ENCODE measurements at regions not wholly inside any gene's neighbourhood (a gene's known extent, or its start where the extent isn't known, plus 50 kb on each side); places are given as distances from the start of the nearest gene placed in this dataset.
A peak's percentile ranks its signal among the peaks of the same experiment; 100 is the strongest.

DNA sequence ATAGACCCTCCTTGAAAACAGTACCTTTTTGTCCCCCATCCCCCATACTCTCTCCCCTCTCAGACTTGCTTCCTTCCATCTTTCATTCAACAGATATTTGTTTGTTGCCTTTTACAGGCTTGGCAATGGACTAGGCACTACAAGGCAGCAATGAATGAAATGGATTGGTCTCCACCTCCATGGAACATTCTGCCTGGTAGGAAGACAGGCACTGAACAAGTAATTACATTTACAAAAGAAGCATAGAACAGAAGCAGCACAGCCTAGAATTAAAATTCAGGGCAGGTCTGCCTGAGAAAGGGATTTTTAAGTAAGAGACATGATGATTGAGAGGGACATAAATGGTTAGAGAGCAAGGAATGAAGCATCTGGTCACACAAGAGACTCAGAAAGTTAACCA, 346.1 kb downstream of the GRXCR1 start:
- no peaks in the 10 kb centered on the region for H3K9me3 ChIP-seq (replicated peaks in 1 of 11)
- no peak overlapping the region for H3K4me2 ChIP-seq
- H3K4me3 ChIP-seq = no peak overlapping the region
- peaks cover 0 to 8% (median 0%) of the 10 kb centered on the region in 10 experiments; a peak in 2 of 20 replicates for H3K4me1 ChIP-seq
- TF ChIP-seq Cebpa-rat (IDR thresholded peaks at IDR 0.05) = no peak
- H4K20me1 ChIP-seq = no peaks in the 10 kb centered on the region
- no peaks in the 10 kb centered on the region for H3K36me3 ChIP-seq
- no peak overlapping the region for H3K9ac ChIP-seq
- no peak overlapping the region for H3K27ac ChIP-seq
- no peaks in the 10 kb centered on the region for H3K27me3 ChIP-seq

DNA sequence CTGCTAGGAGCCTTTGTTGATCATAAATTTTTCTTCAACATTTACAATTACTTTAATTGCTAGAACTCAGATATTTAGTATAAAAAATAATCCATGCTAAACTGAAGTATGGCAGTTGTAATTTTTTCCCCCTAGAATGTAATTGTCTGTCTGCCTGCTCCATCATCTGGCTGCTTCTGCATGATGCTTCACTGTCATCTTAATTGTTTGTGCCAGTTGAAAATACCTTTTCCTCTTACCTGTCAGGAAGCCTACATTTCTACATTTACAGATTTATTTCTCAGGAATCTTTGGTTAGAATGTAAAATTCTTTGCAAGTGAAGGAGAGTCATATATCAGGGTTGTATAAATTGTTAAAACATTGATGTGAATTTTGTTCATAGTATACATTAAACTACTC, 348.6 kb downstream of the GRXCR1 start:
- no peak for TF ChIP-seq Cebpa-rat (IDR thresholded peaks at IDR 0.05)
- no peaks in the 10 kb centered on the region for H4K20me1 ChIP-seq
- no peak overlapping the region for H3K27ac ChIP-seq
- H3K4me1 ChIP-seq = no peaks in the 10 kb centered on the region
- no peak overlapping the region for H3K4me3 ChIP-seq
- H3K9me3 ChIP-seq (replicated peaks in 1 of 11) = no peaks in the 10 kb centered on the region
- H3K4me2 ChIP-seq = no peak overlapping the region
- H3K9ac ChIP-seq = no peak overlapping the region
- no peaks in the 10 kb centered on the region for H3K27me3 ChIP-seq
- no peaks in the 10 kb centered on the region for H3K36me3 ChIP-seq

DNA sequence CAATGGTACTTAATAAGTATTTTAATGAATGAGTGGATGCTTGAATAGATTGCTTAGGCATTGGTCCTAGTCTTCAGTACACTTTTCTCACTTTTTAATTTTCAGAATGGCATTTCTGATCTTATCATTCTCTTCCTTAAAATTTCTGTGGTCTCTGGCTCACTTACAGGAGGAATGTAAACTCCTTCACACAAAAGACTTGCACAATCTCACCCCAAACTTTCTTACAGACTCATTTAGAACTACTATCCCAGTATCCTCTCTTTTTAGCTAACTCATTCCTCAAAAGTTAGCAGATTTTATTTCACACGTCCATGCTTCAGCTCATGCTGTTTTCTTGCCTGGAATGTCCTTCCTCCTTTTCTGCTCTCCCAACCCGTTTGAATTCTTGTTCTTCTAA, 350.1 kb downstream of the GRXCR1 start:
- TF ChIP-seq Cebpa-rat (IDR thresholded peaks at IDR 0.05) = no peak
- H3K4me1 ChIP-seq = no peaks in the 10 kb centered on the region
- no peaks in the 10 kb centered on the region for H3K9me3 ChIP-seq (replicated peaks in 1 of 11)
- H3K36me3 ChIP-seq = no peaks in the 10 kb centered on the region
- H3K4me3 ChIP-seq = no peak overlapping the region
- no peaks in the 10 kb centered on the region for H4K20me1 ChIP-seq
- H3K27me3 ChIP-seq = no peaks in the 10 kb centered on the region
- H3K4me2 ChIP-seq = no peak overlapping the region
- H3K9ac ChIP-seq = no peak overlapping the region
- H3K27ac ChIP-seq = no peak overlapping the region

DNA sequence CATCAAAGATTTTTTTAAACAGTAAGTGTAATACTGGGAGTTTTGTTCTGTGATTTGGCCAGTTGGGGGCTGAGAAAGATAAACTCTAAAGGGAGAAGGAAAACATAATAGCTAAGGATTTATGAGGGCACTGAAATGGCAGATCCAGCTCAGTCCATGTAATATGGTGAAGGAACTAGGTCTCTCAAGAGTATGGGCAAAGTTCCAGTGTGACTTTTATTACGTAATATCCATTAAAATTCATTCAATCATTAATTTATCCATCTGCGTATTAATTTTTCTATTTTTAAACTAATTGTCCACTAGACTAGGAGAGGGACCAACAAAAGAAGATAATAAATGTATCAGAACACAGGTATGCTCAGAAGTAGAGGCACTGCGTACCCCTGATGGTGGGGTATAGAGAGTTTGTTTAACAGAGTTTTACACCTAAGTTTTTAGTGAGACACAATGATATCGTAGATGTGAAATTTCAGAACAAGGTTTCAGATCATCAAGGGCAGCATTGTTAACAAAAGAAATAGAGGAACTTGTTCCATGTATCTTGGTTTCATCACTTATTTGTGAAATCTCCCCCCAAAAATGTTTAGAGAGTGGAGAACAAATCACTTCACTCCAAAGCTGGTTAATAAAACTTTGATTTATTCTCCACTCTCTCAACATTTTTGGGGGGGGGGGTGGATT, 351.1 kb downstream of the GRXCR1 start:
- H3K4me3 ChIP-seq = no peak overlapping the region
- H4K20me1 ChIP-seq = no peaks in the 10 kb centered on the region
- H3K9ac ChIP-seq = no peak overlapping the region
- peak in 2 of 11 experiments; percentile 34 to 55; a peak in 2 of 22 replicates for TF ChIP-seq Cebpa-rat (IDR thresholded peaks at IDR 0.05)
- H3K36me3 ChIP-seq = no peaks in the 10 kb centered on the region
- H3K27me3 ChIP-seq = no peaks in the 10 kb centered on the region
- H3K4me2 ChIP-seq = no peak overlapping the region
- no peaks in the 10 kb centered on the region for H3K9me3 ChIP-seq (replicated peaks in 1 of 11)
- no peaks in the 10 kb centered on the region for H3K4me1 ChIP-seq
- H3K27ac ChIP-seq = no peak overlapping the region

DNA sequence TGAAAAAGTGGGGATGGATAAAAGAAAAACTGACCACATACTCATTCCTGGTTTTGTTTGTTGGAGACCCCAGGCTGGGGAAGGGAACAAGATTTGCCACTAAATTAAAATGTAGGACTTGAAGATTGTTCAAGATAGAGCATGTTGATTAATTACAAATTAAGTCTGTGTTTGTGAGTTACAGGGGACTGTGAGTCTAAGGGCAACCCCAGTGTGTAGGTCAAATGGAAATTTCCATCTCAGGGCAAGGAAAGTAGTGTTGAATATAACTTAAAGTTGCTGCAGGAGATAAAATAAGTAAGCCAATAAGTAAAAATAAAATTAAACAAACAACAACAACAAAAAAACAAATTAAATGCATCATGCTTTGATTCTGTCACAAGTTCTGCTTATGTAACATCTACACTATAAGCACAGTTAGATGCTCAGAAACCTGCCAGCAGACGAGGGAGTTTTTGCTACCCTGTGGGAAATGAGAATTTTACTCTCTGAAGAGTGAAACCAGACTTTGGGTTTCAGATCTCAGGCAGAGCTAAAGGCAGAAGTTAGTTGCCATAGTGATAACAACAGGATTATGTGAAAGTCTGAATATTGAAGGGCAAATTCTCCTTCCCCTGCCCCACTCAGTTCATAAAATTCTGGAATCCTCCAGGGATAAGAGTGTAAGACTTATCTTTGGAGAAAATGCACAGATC, 352.3 kb downstream of the GRXCR1 start:
- H3K4me2 ChIP-seq = no peak overlapping the region
- H3K27ac ChIP-seq = no peak overlapping the region
- H3K4me1 ChIP-seq = no peaks in the 10 kb centered on the region
- H4K20me1 ChIP-seq = no peaks in the 10 kb centered on the region
- TF ChIP-seq Cebpa-rat (IDR thresholded peaks at IDR 0.05) = no peak
- H3K36me3 ChIP-seq = no peaks in the 10 kb centered on the region
- H3K9me3 ChIP-seq (replicated peaks in 1 of 11) = no peaks in the 10 kb centered on the region
- H3K4me3 ChIP-seq = no peak overlapping the region
- no peak overlapping the region for H3K9ac ChIP-seq
- H3K27me3 ChIP-seq = no peaks in the 10 kb centered on the region

- Histone ChIP-seq H4K20me1 (no peaks in the 10 kb centered on the region), H3K36me3 (no peaks in the 10 kb centered on the region), H3K4me3 (no peak overlapping the region), H3K9me3 (replicated peaks in 1 of 11) (peaks cover 4 to 10% (median 7%) of the 10 kb centered on the region in 11 experiments; a peak in 19 of 22 replicates), H3K4me1 (no peaks in the 10 kb centered on the region), H3K27me3 (no peaks in the 10 kb centered on the region), H3K4me2 (no peak overlapping the region), H3K9ac (no peak overlapping the region), H3K27ac (no peak overlapping the region)
- no peak for TF ChIP-seq Cebpa-rat (IDR thresholded peaks at IDR 0.05)
Measured at GRCh38 chr4:43251841-43252240, 359.3 kb downstream of the GRXCR1 start.

DNA sequence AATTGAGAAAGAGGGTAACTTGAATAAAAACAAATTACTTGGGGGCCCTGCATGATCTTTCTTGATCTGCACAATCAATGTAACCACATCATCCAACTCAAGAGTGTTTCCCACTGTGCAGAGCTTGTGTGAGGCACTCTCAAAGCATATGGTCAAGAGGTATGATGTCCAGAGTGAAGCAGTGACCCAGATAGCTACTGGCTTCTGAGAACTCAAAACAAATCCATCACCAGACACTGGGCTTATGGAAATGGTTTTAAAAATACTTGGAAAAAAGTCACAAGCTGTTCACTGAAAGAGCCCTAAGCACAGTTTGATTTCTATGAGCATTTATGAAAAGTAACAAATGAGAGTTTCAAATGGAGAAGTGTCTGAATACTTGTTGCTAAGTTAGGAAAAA, 361.0 kb downstream of the GRXCR1 start:
- no peaks in the 10 kb centered on the region for H3K36me3 ChIP-seq
- no peak for TF ChIP-seq Cebpa-rat (IDR thresholded peaks at IDR 0.05)
- H3K4me2 ChIP-seq = no peak overlapping the region
- no peaks in the 10 kb centered on the region for H3K27me3 ChIP-seq
- no peak overlapping the region for H3K9ac ChIP-seq
- peaks cover 9 to 15% (median 13%) of the 10 kb centered on the region in 11 experiments; a peak in 20 of 22 replicates for H3K9me3 ChIP-seq (replicated peaks in 1 of 11)
- no peaks in the 10 kb centered on the region for H3K4me1 ChIP-seq
- H3K27ac ChIP-seq = no peak overlapping the region
- no peak overlapping the region for H3K4me3 ChIP-seq
- H4K20me1 ChIP-seq = no peaks in the 10 kb centered on the region

GRCh38 chr4:43264730-43265129, 372.2 kb downstream of the GRXCR1 start:
- no peak overlapping the region for H3K9ac ChIP-seq
- H3K4me1 ChIP-seq = no peaks in the 10 kb centered on the region
- H3K9me3 ChIP-seq (replicated peaks in 1 of 11) = peaks cover 0 to 17% (median 8%) of the 10 kb centered on the region in 11 experiments; a peak in 5 of 22 replicates
- no peak overlapping the region for H3K4me2 ChIP-seq
- no peak overlapping the region for H3K4me3 ChIP-seq
- no peak for TF ChIP-seq Cebpa-rat (IDR thresholded peaks at IDR 0.05)
- no peaks in the 10 kb centered on the region for H3K36me3 ChIP-seq
- H4K20me1 ChIP-seq = no peaks in the 10 kb centered on the region
- H3K27ac ChIP-seq = no peak overlapping the region
- no peaks in the 10 kb centered on the region for H3K27me3 ChIP-seq

DNA sequence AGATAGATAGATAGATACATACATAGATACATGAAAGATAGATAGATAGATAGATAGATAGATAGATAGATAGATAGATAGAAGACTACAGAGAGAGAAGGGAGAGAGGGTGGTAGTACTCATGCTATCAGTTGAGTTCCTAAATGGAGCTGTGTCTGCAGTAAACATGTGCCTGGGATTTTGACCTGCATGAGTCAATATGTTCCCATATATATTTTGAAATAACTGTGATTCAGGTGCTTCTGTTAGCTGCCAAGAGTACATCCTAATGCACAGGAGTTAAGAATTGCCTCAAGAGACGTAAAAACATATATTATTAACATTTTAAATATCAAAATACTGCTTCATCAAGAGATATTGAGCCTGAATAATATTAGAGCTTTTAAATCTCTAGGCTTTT, 379.4 kb downstream of the GRXCR1 start:
- Histone ChIP-seq H3K4me2 (no peak overlapping the region), H3K9me3 (replicated peaks in 1 of 11) (no peaks in the 10 kb centered on the region), H3K4me3 (no peak overlapping the region), H3K4me1 (no peaks in the 10 kb centered on the region), H4K20me1 (no peaks in the 10 kb centered on the region), H3K27me3 (no peaks in the 10 kb centered on the region), H3K27ac (no peak overlapping the region), H3K36me3 (no peaks in the 10 kb centered on the region), H3K9ac (no peak overlapping the region)
- no peak for TF ChIP-seq Cebpa-rat (IDR thresholded peaks at IDR 0.05)

GRCh38 chr4:43274376-43274775, 381.9 kb downstream of the GRXCR1 start:
- Histone ChIP-seq H3K4me3 (no peak overlapping the region), H3K27ac (no peak overlapping the region), H3K27me3 (no peaks in the 10 kb centered on the region), H3K9ac (no peak overlapping the region), H3K4me1 (no peaks in the 10 kb centered on the region), H4K20me1 (no peaks in the 10 kb centered on the region), H3K36me3 (no peaks in the 10 kb centered on the region), H3K4me2 (no peak overlapping the region), H3K9me3 (replicated peaks in 1 of 11) (no peaks in the 10 kb centered on the region)
- no peak for TF ChIP-seq Cebpa-rat (IDR thresholded peaks at IDR 0.05)

Data from BLaER1 treated with 17β-estradiol and CSF1 and Interleukin-3, amounts not matched to agents 10 nM and 100 nM (cell line).